AG04450 (cell line): ENCODE measurements at regions not wholly inside any gene's neighbourhood (a gene's known extent, or its start where the extent isn't known, plus 50 kb on each side); places are given as distances from the start of the nearest gene placed in this dataset.

Experiments
- CTCF ChIA-PET: fragments of 300-600, 350-600 bp; formaldehyde crosslinking; extraction: SDS; loops from one replicate; lab custom pipeline; 2022; ENCODE audit warnings: antibody characterized with exemption, inconsistent platforms; lab: Charles Lee
- POLR2A ChIA-PET: fragments of 350-600 bp; formaldehyde crosslinking; extraction: SDS; loops from one replicate; lab custom pipeline; 2021; ENCODE audit warnings: antibody characterized with exemption, inconsistent platforms; lab: Yijun Ruan, JAX
- DNase-seq: peaks from one replicate; pipeline ENCODE4 v3.0.0-alpha.2; 2011; ENCODE audit warnings: low read depth, low spot score
- H3K27ac ChIP-seq: one replicate; pipeline ENCODE4 v1.5.1; 2012; ENCODE audit warnings: low read depth, low read length, control low read depth
- H3K27me3 ChIP-seq: one replicate; pipeline ENCODE4 v1.6.0; 2012; ENCODE audit warnings: low read length; ENCODE audit not compliant: control insufficient read depth, insufficient read depth
- H3K4me3 ChIP-seq: 2 replicates; pipeline ENCODE4 v1.5.1; 2011; ENCODE audit warnings: mild to moderate bottlenecking, low read depth, low read length, control low read depth
- H3K9me3 ChIP-seq: 2 replicates; pipeline ENCODE4 v1.5.1; 2012; ENCODE audit warnings: low read length; ENCODE audit not compliant: control insufficient read depth, insufficient read depth
- CTCF ChIP-seq: IDR thresholded peaks from 2 replicates; pipeline ENCODE4 v1.5.1; 2011; ENCODE audit warnings: low read depth, low read length, control low read depth, inconsistent platforms

- Histone ChIP-seq H3K4me3 (no peak overlapping the region), H3K27me3 (no peaks in the 10 kb centered on the region), H3K9me3 (peaks cover 3% of the 10 kb centered on the region), H3K27ac (no peak overlapping the region)
- POLR2A ChIA-PET, result no interaction called here
- no peak for DNase-seq
- CTCF ChIA-PET, result interaction anchor here (3.0 kb wide), 1 partner anchor 253 kb away, joined by 13 read pairs; no protein-coding TSS in a partner anchor
- TF ChIP-seq CTCF, result no peak
Observed at GRCh38 chr2:195407783-195408182, 249.2 kb upstream of the SLC39A10 start.

GRCh38 chr2:195406886-195407603 is 250.0 kb upstream of the SLC39A10 start:
- ChIA-PET POLR2A (no interaction called here), CTCF (interaction anchor here (3.0 kb wide), 1 partner anchor 254 kb away, joined by 13 read pairs; no protein-coding TSS in a partner anchor)
- Histone ChIP-seq H3K9me3 (peaks cover 3% of the 10 kb centered on the region), H3K27ac (no peak overlapping the region), H3K4me3 (no peak overlapping the region), H3K27me3 (no peaks in the 10 kb centered on the region)
- DNase-seq, result no peak
- TF ChIP-seq CTCF, result no peak

- H3K27ac ChIP-seq, result no peak overlapping the region
- POLR2A ChIA-PET, result no interaction called here
- H3K27me3 ChIP-seq, result no peaks in the 10 kb centered on the region
- TF ChIP-seq CTCF, result peak; percentile 29
- DNase-seq, result no peak
- no peak overlapping the region for H3K4me3 ChIP-seq
- no peaks in the 10 kb centered on the region for H3K9me3 ChIP-seq
- CTCF ChIA-PET, result interaction anchor here (1.1 to 1.3 kb wide), 3 partner anchors 252 to 662 kb away, joined by 3 to 6 read pairs (median 4); partner anchors contain the start of gene SLC39A10
Observed at GRCh38 chr2:195404651-195405050, 252.4 kb upstream of the SLC39A10 start.

- POLR2A ChIA-PET, result no interaction called here
- CTCF ChIA-PET, result no interaction called here
- H3K27ac ChIP-seq, result no peak overlapping the region
- no peak for TF ChIP-seq CTCF
- H3K9me3 ChIP-seq, result no peaks in the 10 kb centered on the region
- no peak for DNase-seq
- H3K4me3 ChIP-seq, result no peak overlapping the region
- H3K27me3 ChIP-seq, result no peaks in the 10 kb centered on the region
Observed at GRCh38 chr2:195396479-195396878, 260.5 kb upstream of the SLC39A10 start.

- Histone ChIP-seq H3K27ac (no peak overlapping the region), H3K9me3 (no peaks in the 10 kb centered on the region), H3K4me3 (no peak overlapping the region), H3K27me3 (no peaks in the 10 kb centered on the region)
- POLR2A ChIA-PET, result no interaction called here
- no peak for DNase-seq
- TF ChIP-seq CTCF, result no peak
- CTCF ChIA-PET, result no interaction called here
Observed at GRCh38 chr2:195395362-195395761, 261.7 kb upstream of the SLC39A10 start.
